DMS53 treated with DMSO at 0.1 percent for 48 hours (cell line): ENCODE measurements at regions not wholly inside any gene's neighbourhood (a gene's known extent, or its start where the extent isn't known, plus 50 kb on each side); places are given as distances from the start of the nearest gene placed in this dataset.

Experiments
- DNase-seq: peaks from one replicate; lab custom pipeline; 2025; ENCODE audit not compliant: unreplicated experiment; lab: John Stamatoyannopoulos, UW

- no peak for DNase-seq
Observed at GRCh38 chr1:80962564-80962963, 838.2 kb upstream of the ADGRL2 start.

GRCh38 chr1:80961464-80962190 is 839.1 kb upstream of the ADGRL2 start:
- no peak for DNase-seq

GRCh38 chr1:80933346-80933745 is 867.4 kb upstream of the ADGRL2 start:
- no peak for DNase-seq

- no peak for DNase-seq
Observed at GRCh38 chr1:80931178-80931577, 869.6 kb upstream of the ADGRL2 start.

GRCh38 chr1:80929868-80930508 is 870.7 kb upstream of the ADGRL2 start:
- DNase-seq = no peak

- no peak for DNase-seq
Observed at GRCh38 chr1:80926531-80926930, 874.2 kb upstream of the ADGRL2 start.

- DNase-seq = no peak
Observed at GRCh38 chr1:80925130-80925805, 875.5 kb upstream of the ADGRL2 start.

- no peak for DNase-seq
Observed at GRCh38 chr1:80924290-80924689, 876.4 kb upstream of the ADGRL2 start.

GRCh38 chr1:80922906-80923305 is 877.8 kb upstream of the ADGRL2 start:
- no peak for DNase-seq

- DNase-seq = no peak
Observed at GRCh38 chr1:80919426-80919825, 881.3 kb upstream of the ADGRL2 start.

- no peak for DNase-seq
Observed at GRCh38 chr1:80918380-80918779, 882.4 kb upstream of the ADGRL2 start.

- DNase-seq = no peak
Observed at GRCh38 chr1:80917826-80918225, 882.9 kb upstream of the ADGRL2 start.

- DNase-seq = no peak
Observed at GRCh38 chr1:80917225-80917624, 883.5 kb upstream of the ADGRL2 start.

- no peak for DNase-seq
Observed at GRCh38 chr1:80915491-80915890, 885.2 kb upstream of the ADGRL2 start.

GRCh38 chr1:80910426-80910825 is 890.3 kb upstream of the ADGRL2 start:
- no peak for DNase-seq

GRCh38 chr1:80909172-80909784 is 891.5 kb upstream of the ADGRL2 start:
- DNase-seq = no peak

GRCh38 chr1:80896781-80897356 is 903.9 kb upstream of the ADGRL2 start:
- DNase-seq = no peak

GRCh38 chr1:80894921-80895320 is 905.8 kb upstream of the ADGRL2 start:
- DNase-seq = no peak

GRCh38 chr1:80893115-80893514 is 907.6 kb upstream of the ADGRL2 start:
- no peak for DNase-seq

GRCh38 chr1:80892539-80892938 is 908.2 kb upstream of the ADGRL2 start:
- DNase-seq = no peak

- no peak for DNase-seq
Observed at GRCh38 chr1:80891871-80892270, 908.9 kb upstream of the ADGRL2 start.
